ENCODE measurements at regions not wholly inside any gene's neighbourhood (a gene's known extent, or its start where the extent isn't known, plus 50 kb on each side); places are given as distances from the start of the nearest gene placed in this dataset.

DNA sequence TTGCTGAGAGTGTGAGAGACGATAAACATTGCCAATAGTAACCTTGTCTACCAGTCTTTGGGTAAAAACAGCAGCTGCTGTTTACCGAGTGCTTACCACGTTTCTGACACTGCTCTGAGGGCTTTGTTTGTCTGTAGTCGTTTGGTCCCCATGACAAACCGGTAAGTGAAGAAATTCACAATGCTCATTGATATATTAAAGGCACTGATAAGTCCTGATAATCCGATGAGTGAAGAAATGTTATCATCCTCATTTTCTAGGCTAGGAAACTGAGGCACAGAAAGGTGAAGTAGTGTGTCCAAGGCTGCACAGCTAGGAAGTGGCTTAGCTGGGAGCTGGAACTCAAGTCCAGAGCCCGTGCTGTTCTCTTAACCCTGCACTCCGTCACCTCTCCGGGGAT, 138.6 kb downstream of the SCARB1 start:
- TF ChIP-seq, protein P1, sequence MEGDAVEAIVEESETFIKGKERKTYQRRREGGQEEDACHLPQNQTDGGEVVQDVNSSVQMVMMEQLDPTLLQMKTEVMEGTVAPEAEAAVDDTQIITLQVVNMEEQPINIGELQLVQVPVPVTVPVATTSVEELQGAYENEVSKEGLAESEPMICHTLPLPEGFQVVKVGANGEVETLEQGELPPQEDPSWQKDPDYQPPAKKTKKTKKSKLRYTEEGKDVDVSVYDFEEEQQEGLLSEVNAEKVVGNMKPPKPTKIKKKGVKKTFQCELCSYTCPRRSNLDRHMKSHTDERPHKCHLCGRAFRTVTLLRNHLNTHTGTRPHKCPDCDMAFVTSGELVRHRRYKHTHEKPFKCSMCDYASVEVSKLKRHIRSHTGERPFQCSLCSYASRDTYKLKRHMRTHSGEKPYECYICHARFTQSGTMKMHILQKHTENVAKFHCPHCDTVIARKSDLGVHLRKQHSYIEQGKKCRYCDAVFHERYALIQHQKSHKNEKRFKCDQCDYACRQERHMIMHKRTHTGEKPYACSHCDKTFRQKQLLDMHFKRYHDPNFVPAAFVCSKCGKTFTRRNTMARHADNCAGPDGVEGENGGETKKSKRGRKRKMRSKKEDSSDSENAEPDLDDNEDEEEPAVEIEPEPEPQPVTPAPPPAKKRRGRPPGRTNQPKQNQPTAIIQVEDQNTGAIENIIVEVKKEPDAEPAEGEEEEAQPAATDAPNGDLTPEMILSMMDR (IDR thresholded peaks at IDR 0.05; ENCODE audit: borderline replicate concordance, extremely low read depth, low read length, poor library complexity, severe bottlenecking) = no peak
- no peak for TF ChIP-seq EZH2 (IDR thresholded peaks at IDR 0.05; ENCODE audit: borderline replicate concordance, low read depth, low read length, severe bottlenecking)
